Liver (tissue), 8 donors: ENCODE measurements at regions not wholly inside any gene's neighbourhood (a gene's known extent, or its start where the extent isn't known, plus 50 kb on each side); places are given as distances from the start of the nearest gene placed in this dataset.

Experiments
- DNase-seq: peaks from one replicate; pipeline ENCODE4 v3.0.0-alpha.2; 2017; ENCODE audit warnings: low spot score
- H3K27ac ChIP-seq, 2 donors: one replicate each; pipeline ENCODE4 v1.7.0; 2013; ENCODE audit warnings: inconsistent platforms in 2 of 2, low read length in 2 of 2, control low read depth in 1 of 2, low read depth in 1 of 2, mild to moderate bottlenecking in 1 of 2
- H3K27me3 ChIP-seq, 4 donors: one replicate each; pipeline versions ENCODE4 v1.6.1 to v1.7.0; 2013; ENCODE audit warnings: low read length in 3 of 4, inconsistent platforms in 1 of 4, mild to moderate bottlenecking in 1 of 4, moderate library complexity in 1 of 4; ENCODE audit not compliant: control insufficient read depth in 4 of 4, insufficient read depth in 4 of 4
- H3K36me3 ChIP-seq, 4 donors: one replicate each; pipeline versions ENCODE4 v1.6.1 to v1.7.0; 2013; ENCODE audit warnings: low read length in 3 of 4, mild to moderate bottlenecking in 3 of 4, low read depth in 1 of 4, moderate library complexity in 1 of 4; ENCODE audit not compliant: control insufficient read depth in 4 of 4, insufficient read depth in 3 of 4
- H3K4me1 ChIP-seq, 4 donors: one replicate each; pipeline versions ENCODE4 v1.6.1 to v1.7.0; 2013; ENCODE audit warnings: low read length in 3 of 4, mild to moderate bottlenecking in 3 of 4, moderate library complexity in 1 of 4; ENCODE audit not compliant: control insufficient read depth in 4 of 4, insufficient read depth in 4 of 4
- H3K4me3 ChIP-seq, 3 donors: one replicate each; pipeline versions ENCODE4 v1.6.1 to v1.7.0; 2013; ENCODE audit warnings: low read length in 3 of 3, control low read depth in 1 of 3, low read depth in 1 of 3, mild to moderate bottlenecking in 1 of 3
- H3K9ac ChIP-seq, 2 donors: one replicate each; pipeline ENCODE4 v1.7.0; 2013; ENCODE audit warnings: low read length in 2 of 2, mild to moderate bottlenecking in 2 of 2, moderate library complexity in 2 of 2, control low read depth in 1 of 2, low read depth in 1 of 2
- H3K9me3 ChIP-seq, 4 donors: one replicate each; pipeline versions ENCODE4 v1.6.1 to v1.7.0; 2013; ENCODE audit warnings: low read length in 3 of 4; ENCODE audit not compliant: control insufficient read depth in 4 of 4
- ATF3 ChIP-seq: IDR thresholded peaks from 2 replicates; pipeline ENCODE4 v1.6.1; 2016; ENCODE audit warnings: antibody characterized with exemption
- EGR1 ChIP-seq, 2 donors: IDR thresholded peaks; 2 replicates each; pipeline ENCODE4 v1.6.1; 2016 to 2018; ENCODE audit warnings: antibody characterized with exemption in 2 of 2, low read depth in 2 of 2
- FOXA1 ChIP-seq: IDR thresholded peaks from 2 replicates; pipeline ENCODE4 v1.6.1; 2016; ENCODE audit warnings: antibody characterized with exemption
- FOXA2 ChIP-seq: IDR thresholded peaks from 2 replicates; pipeline ENCODE4 v1.6.1; 2016; ENCODE audit warnings: antibody characterized with exemption
- GABPA ChIP-seq, 2 donors: IDR thresholded peaks in 1 of 2; conservative IDR thresholded peaks in 1 of 2; 2 replicates each; pipeline ENCODE4 v1.6.1; 2016; ENCODE audit warnings: antibody characterized with exemption in 2 of 2, mild to moderate bottlenecking in 1 of 2, moderate library complexity in 1 of 2
- HNF4A ChIP-seq, 2 donors: conservative IDR thresholded peaks; 2 replicates each; pipeline ENCODE4 v1.6.1; 2016; ENCODE audit warnings: antibody characterized with exemption in 2 of 2, mild to moderate bottlenecking in 2 of 2
- HNF4G ChIP-seq: IDR thresholded peaks from 2 replicates; pipeline ENCODE4 v1.6.1; 2016; ENCODE audit warnings: antibody characterized with exemption
- NR2F2 ChIP-seq: IDR thresholded peaks from 2 replicates; pipeline ENCODE4 v1.6.1; 2016; ENCODE audit warnings: antibody characterized with exemption
- RAD21 ChIP-seq, 2 donors: IDR thresholded peaks; 2 replicates each; pipeline ENCODE4 v1.6.1; 2016; ENCODE audit warnings: antibody characterized with exemption in 2 of 2, mild to moderate bottlenecking in 2 of 2
- REST ChIP-seq: IDR thresholded peaks from 2 replicates; pipeline ENCODE4 v1.6.1; 2016; ENCODE audit warnings: antibody characterized with exemption, mild to moderate bottlenecking
- RXRA ChIP-seq, 2 donors: IDR thresholded peaks; 2 replicates each; pipeline ENCODE4 v1.6.1; 2017 to 2018; ENCODE audit warnings: antibody characterized with exemption in 2 of 2, mild to moderate bottlenecking in 1 of 2
- SP1 ChIP-seq: IDR thresholded peaks from 2 replicates; pipeline ENCODE4 v1.6.1; 2018; ENCODE audit warnings: antibody characterized with exemption, mild to moderate bottlenecking
- TAF1 ChIP-seq: conservative IDR thresholded peaks from 2 replicates; pipeline ENCODE4 v1.6.1; 2016; ENCODE audit warnings: antibody characterized with exemption, mild to moderate bottlenecking
- YY1 ChIP-seq: IDR thresholded peaks from 2 replicates; pipeline ENCODE4 v1.6.1; 2016; ENCODE audit warnings: antibody characterized with exemption, mild to moderate bottlenecking
- ZBTB33 ChIP-seq: IDR thresholded peaks from 2 replicates; pipeline ENCODE4 v1.6.1; 2016; ENCODE audit warnings: antibody characterized with exemption
- WGBS: extraction: QIAGEN DNeasy Blood & Tissue Kit; methylation state at CpG from one replicate; pipeline ENCODE4 v1.1.7; 2013; 5-methylcytosine and 5-hydroxymethylcytosine counted together
- TF ChIP-seq, protein P1 (sequence below): fragments of 150-350 bp; IDR thresholded peaks from 2 replicates; pipeline ENCODE4 v1.5.1; 2017; ENCODE audit warnings: improper control_type of control experiment, low read depth, low read length; ENCODE audit not compliant: missing input control
- TF ChIP-seq, protein P2 (sequence below): IDR thresholded peaks from 2 replicates; pipeline ENCODE4 v1.6.1; 2016; ENCODE audit warnings: antibody characterized with exemption
- donor health status: healthy.
- donor health status: healthy.
- donor health status: healthy.
- donor health status: healthy.
- donor health status: healthy.

DNA sequence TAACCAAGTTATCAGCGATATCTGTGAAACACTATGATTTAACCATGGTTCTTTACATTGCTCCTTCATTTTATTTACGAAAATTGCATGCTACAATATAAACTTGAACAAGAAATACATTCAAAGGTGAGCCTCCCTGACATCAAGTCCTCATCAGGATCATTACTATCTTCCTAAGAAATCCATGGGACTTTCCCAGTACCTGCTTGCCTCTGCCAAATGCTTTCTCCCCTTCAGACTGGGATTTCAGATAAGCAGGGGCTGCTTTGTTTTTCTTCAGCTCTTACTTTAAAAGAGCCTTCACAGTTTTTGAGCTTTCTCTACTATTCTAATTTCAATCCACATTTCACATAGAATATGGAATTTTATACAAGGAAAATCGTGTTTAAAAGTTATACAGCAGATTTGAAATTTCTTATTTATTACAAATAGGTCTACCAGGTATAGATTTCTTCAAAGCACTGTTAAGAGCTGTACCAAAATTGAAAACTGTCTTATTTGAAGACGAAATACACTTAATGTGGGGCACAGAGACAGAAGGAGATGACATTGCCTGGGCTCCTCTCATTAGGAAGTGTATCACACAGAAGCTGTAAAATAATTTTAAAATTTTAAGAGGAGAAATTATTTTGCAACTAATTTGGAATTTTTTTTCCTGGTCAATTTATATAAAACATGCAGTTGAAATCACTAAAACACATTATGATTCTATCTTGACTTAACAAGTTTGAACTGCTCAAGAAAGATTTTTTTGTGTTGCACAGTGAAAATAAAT lies 615.0 kb upstream of the AGTR1 start:
- no peaks in the 10 kb centered on the region for H3K27me3 ChIP-seq
- H3K9ac ChIP-seq: no peak overlapping the region
- DNase-seq: no peak
- H3K9me3 ChIP-seq: no peaks in the 10 kb centered on the region
- H3K4me3 ChIP-seq: no peak overlapping the region
- H3K4me1 ChIP-seq: no peaks in the 10 kb centered on the region
- TF ChIP-seq, protein P1, sequence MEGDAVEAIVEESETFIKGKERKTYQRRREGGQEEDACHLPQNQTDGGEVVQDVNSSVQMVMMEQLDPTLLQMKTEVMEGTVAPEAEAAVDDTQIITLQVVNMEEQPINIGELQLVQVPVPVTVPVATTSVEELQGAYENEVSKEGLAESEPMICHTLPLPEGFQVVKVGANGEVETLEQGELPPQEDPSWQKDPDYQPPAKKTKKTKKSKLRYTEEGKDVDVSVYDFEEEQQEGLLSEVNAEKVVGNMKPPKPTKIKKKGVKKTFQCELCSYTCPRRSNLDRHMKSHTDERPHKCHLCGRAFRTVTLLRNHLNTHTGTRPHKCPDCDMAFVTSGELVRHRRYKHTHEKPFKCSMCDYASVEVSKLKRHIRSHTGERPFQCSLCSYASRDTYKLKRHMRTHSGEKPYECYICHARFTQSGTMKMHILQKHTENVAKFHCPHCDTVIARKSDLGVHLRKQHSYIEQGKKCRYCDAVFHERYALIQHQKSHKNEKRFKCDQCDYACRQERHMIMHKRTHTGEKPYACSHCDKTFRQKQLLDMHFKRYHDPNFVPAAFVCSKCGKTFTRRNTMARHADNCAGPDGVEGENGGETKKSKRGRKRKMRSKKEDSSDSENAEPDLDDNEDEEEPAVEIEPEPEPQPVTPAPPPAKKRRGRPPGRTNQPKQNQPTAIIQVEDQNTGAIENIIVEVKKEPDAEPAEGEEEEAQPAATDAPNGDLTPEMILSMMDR: no peak
- TF ChIP-seq ZBTB33: no peak
- H3K36me3 ChIP-seq: no peaks in the 10 kb centered on the region
- 71% methylated on average over 4 of the region's 4 CpGs for WGBS
- no peak overlapping the region for H3K27ac ChIP-seq

DNA sequence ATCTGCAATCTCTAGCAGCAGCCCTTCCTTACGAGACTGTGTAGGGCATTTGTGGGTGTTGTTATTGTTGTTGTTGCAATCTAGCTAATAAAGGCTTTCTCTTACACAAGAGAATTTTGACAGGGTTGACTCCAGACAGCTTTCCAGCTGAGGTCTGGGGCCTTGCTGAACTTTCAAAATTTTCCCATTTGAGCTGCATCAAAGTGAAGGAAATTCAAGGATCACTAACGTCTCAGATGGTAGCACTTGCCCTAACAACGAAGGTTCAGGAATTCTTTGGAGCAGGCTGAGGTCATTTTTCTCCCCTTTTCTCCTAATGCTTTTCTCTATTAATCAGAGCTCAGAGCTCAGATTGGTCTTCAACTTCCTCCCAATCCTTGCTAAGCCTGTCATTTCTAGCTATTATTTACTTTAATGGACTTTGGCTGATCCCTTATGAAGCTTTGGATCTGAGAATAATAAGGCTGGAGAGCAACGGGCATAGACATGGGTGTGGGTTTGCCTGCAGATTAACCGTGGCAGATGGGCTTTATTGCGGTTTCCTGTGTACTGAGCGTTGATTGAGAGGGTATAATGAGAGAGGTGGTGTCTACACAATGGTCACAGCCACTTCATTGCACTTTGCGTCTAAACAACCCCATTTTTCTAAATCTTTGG lies 614.0 kb upstream of the AGTR1 start:
- Histone ChIP-seq H3K36me3 (no peaks in the 10 kb centered on the region), H3K9me3 (no peaks in the 10 kb centered on the region), H3K4me3 (no peak overlapping the region), H3K27ac (no peak overlapping the region), H3K27me3 (no peaks in the 10 kb centered on the region), H3K4me1 (no peaks in the 10 kb centered on the region), H3K9ac (no peak overlapping the region)
- 64% methylated on average over 8 of the region's 8 CpGs for WGBS
- TF ChIP-seq ATF3 (no peak), HNF4G (no peak), GABPA (IDR thresholded peaks at IDR 0.05 in 1 of 2, conservative IDR thresholded peaks at IDR 0.05 in 1 of 2) (no peak), SP1 (no peak), RXRA (IDR thresholded peaks at IDR 0.05) (no peak), YY1 (no peak), EGR1 (IDR thresholded peaks at IDR 0.05; ENCODE audit: low read depth in 2 of 2) (no peak), FOXA2 (no peak), ZBTB33 (no peak), REST (no peak), HNF4A (conservative IDR thresholded peaks at IDR 0.05) (no peak), FOXA1 (no peak), NR2F2 (no peak), TAF1 (no peak), RAD21 (IDR thresholded peaks at IDR 0.05) (no peak)
- TF ChIP-seq, protein P2, sequence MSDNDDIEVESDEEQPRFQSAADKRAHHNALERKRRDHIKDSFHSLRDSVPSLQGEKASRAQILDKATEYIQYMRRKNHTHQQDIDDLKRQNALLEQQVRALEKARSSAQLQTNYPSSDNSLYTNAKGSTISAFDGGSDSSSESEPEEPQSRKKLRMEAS: no peak
- TF ChIP-seq, protein P1: no peak
- no peak for DNase-seq
